IPS-15b (cell line): ENCODE measurements at regions not wholly inside any gene's neighbourhood (a gene's known extent, or its start where the extent isn't known, plus 50 kb on each side); places are given as distances from the start of the nearest gene placed in this dataset.
"Not testable (repeated sequence)": the region's sequence is repeated elsewhere in the genome, so short reads cannot be mapped to it uniquely, and the experiment has no call there.

Experiments used
- H3K27me3 ChIP-seq: one replicate; pipeline ENCODE4 v1.6.1; 2013; ENCODE audit warnings: low read length; ENCODE audit not compliant: control insufficient read depth, insufficient read depth
- H3K36me3 ChIP-seq: one replicate; pipeline ENCODE4 v1.6.1; 2013; ENCODE audit warnings: low read length; ENCODE audit not compliant: control insufficient read depth, insufficient read depth
- H3K4me1 ChIP-seq: one replicate; pipeline ENCODE4 v1.6.1; 2013; ENCODE audit warnings: mild to moderate bottlenecking, low read length; ENCODE audit not compliant: control insufficient read depth, insufficient read depth
- H3K4me3 ChIP-seq: one replicate; pipeline ENCODE4 v1.5.1; 2013; ENCODE audit warnings: low read depth, low read length
- H3K9ac ChIP-seq: one replicate; pipeline ENCODE4 v1.6.1; 2013; ENCODE audit warnings: low read depth, mild to moderate bottlenecking, low read length
- H3K9me3 ChIP-seq: one replicate; pipeline ENCODE4 v1.6.1; 2013; ENCODE audit warnings: mild to moderate bottlenecking, low read length; ENCODE audit not compliant: control insufficient read depth, insufficient read depth

DNA sequence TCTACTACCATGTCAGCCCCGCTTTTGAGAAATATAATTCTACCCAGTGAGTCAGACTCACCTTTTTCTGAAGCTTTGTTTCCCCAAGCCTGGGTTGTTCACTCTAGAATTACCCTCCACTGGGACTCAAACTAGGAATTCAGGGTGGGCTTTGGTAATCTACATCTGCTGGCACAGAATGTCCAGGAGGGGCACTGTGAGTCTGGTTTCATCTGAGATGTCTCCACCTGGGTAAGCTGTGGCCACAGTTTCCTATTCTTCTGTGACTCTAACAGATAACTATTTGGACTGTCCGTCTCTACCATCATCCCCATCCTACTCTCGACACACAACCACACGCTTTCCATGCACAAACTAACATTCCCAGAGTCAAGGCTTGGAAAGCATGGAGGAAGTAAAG, 457.2 kb downstream of the STK39 start:
- no peak overlapping the region for H3K9ac ChIP-seq
- no peaks in the 10 kb centered on the region for H3K36me3 ChIP-seq
- H3K4me1 ChIP-seq: peaks cover 27% of the 10 kb centered on the region
- H3K4me3 ChIP-seq: no peak overlapping the region
- H3K9me3 ChIP-seq: no peaks in the 10 kb centered on the region
- H3K27me3 ChIP-seq: no peaks in the 10 kb centered on the region

DNA sequence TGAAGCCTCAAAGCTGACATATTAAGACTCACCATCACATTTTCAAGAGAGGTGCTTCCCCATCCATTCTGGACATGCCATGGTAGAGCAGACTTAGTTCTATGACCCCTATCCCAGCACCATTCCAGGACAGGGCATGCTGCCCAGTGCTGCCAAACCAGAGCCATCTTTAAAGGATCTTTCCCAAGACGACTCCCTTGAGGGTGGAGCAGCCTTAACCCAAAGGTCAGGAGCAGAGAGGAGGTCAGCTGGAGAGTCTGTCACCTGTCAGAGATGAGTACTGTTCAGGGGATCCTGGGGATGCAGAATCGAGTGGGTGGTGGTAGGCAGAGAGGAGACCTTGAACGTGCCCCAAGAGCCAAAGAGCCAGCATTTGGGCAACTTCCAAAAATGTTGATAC, 459.8 kb downstream of the STK39 start:
- peaks cover 33% of the 10 kb centered on the region for H3K4me1 ChIP-seq
- no peaks in the 10 kb centered on the region for H3K36me3 ChIP-seq
- H3K9ac ChIP-seq: no peak overlapping the region
- no peaks in the 10 kb centered on the region for H3K27me3 ChIP-seq
- H3K4me3 ChIP-seq: no peak overlapping the region
- no peaks in the 10 kb centered on the region for H3K9me3 ChIP-seq

DNA sequence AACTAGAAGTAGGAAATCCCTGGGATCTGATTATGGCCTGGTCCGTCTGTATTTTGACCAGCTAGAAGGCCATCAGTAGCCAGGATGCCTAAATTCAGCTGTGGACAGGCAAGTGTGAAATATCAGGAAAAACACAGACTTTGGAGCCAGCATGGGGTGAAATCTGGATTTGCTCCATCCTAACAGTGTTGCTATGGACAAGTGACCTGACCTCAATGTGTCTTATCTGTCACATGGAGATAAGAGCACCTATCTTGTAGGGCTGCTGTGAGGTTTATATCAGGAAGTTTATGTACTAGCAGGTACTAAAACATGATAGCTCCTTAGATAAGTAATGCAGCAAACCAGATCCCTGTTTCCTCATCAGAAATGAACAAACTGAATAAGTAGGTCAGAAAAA, 460.4 kb downstream of the STK39 start:
- no peak overlapping the region for H3K4me3 ChIP-seq
- H3K36me3 ChIP-seq: no peaks in the 10 kb centered on the region
- H3K9me3 ChIP-seq: no peaks in the 10 kb centered on the region
- H3K4me1 ChIP-seq: peaks cover 29% of the 10 kb centered on the region
- no peaks in the 10 kb centered on the region for H3K27me3 ChIP-seq
- no peak overlapping the region for H3K9ac ChIP-seq

DNA sequence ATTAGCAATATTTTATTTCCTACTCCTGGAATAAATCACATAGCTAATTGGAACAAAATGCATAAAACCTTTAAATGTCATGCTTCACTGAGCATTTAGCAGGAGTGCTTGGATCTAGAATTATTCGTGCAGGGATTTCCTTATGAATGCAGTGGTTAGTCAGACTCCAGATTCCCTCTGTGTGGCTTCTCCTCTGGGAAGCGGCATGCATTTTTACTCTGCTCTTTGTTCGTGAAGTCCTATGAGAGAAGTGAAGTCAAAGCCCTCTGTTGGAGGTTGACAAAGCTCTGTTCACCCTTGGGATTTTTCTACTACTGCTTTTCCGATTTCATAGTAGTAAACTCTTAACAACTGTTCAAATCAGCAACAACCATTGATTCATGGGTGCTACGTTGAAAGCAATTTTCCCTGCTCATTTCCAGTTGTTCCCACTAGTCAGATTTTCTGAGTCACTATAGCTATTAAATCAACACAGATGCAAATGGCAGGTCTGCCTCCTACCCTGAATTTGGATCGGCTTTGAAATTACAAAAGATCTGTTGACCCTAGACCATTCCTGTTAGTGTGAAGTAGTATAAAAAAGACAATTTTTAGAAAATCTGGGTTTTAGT, 461.7 kb downstream of the STK39 start:
- Histone ChIP-seq H3K9me3 (no peaks in the 10 kb centered on the region), H3K4me3 (no peak overlapping the region), H3K9ac (no peak overlapping the region)

DNA sequence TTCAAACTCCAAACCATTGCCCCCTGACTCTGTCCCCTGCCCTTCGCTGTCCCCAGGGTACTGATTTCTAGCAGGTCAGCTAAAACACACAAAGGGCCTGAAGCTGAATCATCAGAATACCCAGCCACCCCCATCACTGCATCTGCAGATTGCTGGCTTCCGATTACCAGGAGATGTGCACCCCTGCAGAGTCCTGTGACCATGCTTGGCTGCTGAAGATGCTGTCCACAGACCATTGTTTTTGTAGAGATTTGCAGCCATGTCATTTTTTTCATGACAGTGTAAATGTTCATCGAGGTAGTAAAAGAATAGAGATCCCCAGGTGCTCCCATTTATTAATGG, 463.3 kb downstream of the STK39 start:
- Histone ChIP-seq H3K9me3 (no peaks in the 10 kb centered on the region), H3K9ac (no peak overlapping the region), H3K4me1 (peaks cover 25% of the 10 kb centered on the region), H3K27me3 (no peaks in the 10 kb centered on the region), H3K4me3 (no peak overlapping the region), H3K36me3 (no peaks in the 10 kb centered on the region)

More for the DNA sequence above, 461.7 kb downstream of the STK39 start:
- Histone ChIP-seq H3K4me1 (peaks cover 25% of the 10 kb centered on the region), H3K36me3 (no peaks in the 10 kb centered on the region), H3K27me3 (no peaks in the 10 kb centered on the region)

DNA sequence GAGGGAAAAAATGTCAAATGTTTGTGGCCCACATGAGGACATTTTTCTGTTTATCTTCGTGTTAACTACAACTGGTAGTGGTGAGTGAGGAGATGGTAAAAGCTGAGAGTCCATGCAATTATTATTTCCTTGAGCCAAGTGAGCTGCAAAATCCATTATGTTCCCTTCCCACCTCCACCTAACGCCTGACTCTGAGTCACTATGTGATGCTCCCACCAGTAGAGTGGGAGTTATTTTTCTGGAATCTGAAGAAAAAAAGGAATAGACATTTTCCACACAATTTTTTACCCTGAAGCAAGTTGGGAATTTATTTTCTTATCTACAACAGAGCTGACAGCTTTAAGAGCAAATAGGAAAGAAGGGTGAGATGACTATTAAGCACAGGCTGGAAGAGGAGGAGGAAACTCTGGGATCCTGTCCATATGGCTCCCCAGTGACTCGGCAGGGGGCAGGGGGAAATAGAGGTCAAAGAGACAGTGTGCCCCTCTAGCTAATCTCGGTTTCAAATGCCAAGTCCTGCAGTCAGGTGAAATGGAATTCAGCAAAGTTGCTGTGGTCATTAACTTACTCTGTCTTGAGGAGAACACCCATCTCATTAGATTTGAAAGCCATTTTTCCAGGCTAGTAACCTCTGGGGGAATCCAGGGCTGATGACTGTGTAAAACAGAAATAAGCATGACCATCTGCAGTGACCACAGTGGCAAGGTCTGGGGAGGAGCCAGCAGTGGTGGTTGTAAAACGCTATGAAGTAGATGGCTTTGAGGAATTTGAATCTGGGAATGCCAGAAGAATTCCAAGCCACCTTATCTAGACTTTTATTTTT, 463.9 kb downstream of the STK39 start:
- H3K9me3 ChIP-seq: no peaks in the 10 kb centered on the region
- H3K9ac ChIP-seq: no peak overlapping the region
- no peaks in the 10 kb centered on the region for H3K36me3 ChIP-seq
- H3K4me1 ChIP-seq: peaks cover 25% of the 10 kb centered on the region
- H3K4me3 ChIP-seq: no peak overlapping the region
- H3K27me3 ChIP-seq: no peaks in the 10 kb centered on the region

DNA sequence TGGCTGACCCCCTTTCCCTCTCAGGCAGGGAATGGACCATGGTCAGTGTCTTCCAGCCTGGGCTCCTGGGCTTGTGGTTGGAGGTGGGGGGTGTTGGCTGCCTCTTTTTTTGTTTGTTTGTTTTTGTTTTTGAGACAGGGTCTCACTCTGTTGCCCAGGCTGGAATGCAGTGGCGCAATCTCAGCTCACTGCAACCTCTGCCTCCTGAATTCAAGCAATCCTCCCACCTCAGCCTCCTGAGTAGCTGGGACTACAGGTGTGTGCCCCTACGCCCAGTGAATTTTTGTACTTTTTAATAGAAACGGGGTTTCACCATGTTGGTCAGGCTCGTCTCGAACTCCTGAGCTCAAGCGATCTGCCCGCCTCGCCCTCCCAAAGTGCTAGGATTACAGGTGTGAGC, 465.8 kb downstream of the STK39 start:
- H3K9ac ChIP-seq, H3K36me3 ChIP-seq, H3K27me3 ChIP-seq, H3K4me3 ChIP-seq, H3K9me3 ChIP-seq: not testable (repeated sequence)
- H3K4me1 ChIP-seq: peaks cover 25% of the 10 kb centered on the region

DNA sequence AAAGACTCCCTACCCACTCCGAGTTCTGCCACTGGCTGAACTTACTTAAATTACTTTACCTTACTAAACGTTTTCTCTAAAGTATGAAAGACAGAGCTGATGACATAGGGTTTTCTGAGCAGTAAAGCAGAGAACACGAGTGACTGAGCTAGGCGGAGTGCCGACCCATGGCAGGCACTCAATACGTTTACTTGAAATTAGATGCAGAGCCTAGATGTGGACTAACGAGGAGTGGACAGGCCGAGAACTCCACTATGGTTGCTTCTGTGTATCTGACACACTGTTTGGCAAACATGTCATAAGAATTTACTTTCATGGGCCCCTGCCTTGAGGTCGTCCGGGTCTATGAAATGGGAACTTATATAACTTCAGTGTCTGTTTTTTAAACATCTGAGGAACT, 471.0 kb downstream of the STK39 start:
- no peak overlapping the region for H3K9ac ChIP-seq
- no peaks in the 10 kb centered on the region for H3K27me3 ChIP-seq
- H3K4me1 ChIP-seq: peaks cover 5% of the 10 kb centered on the region
- H3K9me3 ChIP-seq: no peaks in the 10 kb centered on the region
- no peaks in the 10 kb centered on the region for H3K36me3 ChIP-seq
- no peak overlapping the region for H3K4me3 ChIP-seq

DNA sequence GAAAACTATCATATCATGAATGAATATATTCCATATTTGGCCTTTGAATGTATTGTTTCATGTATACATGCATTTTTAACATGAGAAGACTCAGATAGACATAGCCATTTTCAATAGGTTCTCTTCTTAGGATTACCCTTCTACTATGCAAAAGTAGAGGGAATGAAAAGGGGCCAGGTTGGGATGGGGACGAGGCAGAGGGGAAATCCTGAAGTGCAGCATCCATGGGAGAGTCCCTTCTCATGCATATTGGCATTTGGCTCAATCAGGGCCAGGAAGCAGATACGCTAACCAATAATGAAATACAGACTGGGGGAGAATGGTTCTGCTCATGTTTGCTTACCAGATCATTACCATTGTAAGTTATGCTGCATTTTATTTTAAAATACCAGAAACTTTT, 475.8 kb downstream of the STK39 start:
- Histone ChIP-seq H3K36me3 (no peaks in the 10 kb centered on the region), H3K4me1 (peaks cover 5% of the 10 kb centered on the region), H3K4me3 (no peak overlapping the region)

DNA sequence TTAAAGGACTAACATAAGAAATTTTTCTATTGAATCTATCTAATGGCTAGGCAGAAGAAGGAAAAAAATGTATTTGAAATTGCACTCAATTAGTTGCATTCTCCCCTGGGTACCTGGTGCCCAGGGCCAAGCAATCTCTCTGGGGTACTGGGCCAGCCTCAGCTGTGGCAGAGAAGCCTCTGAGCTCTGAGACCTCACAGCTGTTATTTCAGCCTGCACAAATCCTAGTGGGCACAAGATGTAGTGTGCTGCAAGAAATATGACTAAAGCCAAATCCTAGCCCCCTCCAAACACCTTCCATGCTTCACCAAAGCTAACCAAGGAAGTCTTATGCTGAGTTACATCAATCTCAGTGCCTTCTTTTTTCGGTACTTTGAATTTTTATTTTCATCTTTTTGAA, 478.4 kb downstream of the STK39 start:
- no peak overlapping the region for H3K9ac ChIP-seq

More for the DNA sequence above, 475.8 kb downstream of the STK39 start:
- no peaks in the 10 kb centered on the region for H3K9me3 ChIP-seq
- H3K27me3 ChIP-seq: no peaks in the 10 kb centered on the region
- H3K9ac ChIP-seq: no peak overlapping the region

DNA sequence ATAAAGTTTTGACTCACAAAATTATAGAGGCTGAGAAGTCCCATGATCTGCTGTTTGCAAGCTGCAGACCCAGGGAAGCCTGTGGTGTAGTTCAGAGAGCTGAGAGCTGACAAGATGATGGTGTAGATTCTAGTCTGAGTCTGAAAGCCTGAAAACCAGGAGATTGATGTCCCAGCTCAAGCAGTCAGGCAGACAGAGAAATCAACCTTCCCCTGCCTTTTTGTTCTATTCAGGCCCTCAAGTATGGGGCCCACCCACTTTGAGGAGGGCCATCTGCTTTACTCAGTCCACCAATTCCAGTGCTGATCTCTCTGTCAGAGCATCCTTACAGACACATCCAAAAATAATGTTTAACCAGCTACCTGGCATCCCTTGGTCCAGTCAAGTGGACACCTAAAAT, 479.6 kb downstream of the STK39 start:
- H3K36me3 ChIP-seq: no peaks in the 10 kb centered on the region
- H3K9ac ChIP-seq: no peak overlapping the region
- no peak overlapping the region for H3K4me3 ChIP-seq
- no peaks in the 10 kb centered on the region for H3K27me3 ChIP-seq
- H3K4me1 ChIP-seq: peaks cover 5% of the 10 kb centered on the region
- no peaks in the 10 kb centered on the region for H3K9me3 ChIP-seq

More for the DNA sequence above, 478.4 kb downstream of the STK39 start:
- peaks cover 5% of the 10 kb centered on the region for H3K4me1 ChIP-seq
- H3K4me3 ChIP-seq: no peak overlapping the region
- H3K27me3 ChIP-seq: no peaks in the 10 kb centered on the region
- no peaks in the 10 kb centered on the region for H3K9me3 ChIP-seq
- no peaks in the 10 kb centered on the region for H3K36me3 ChIP-seq

DNA sequence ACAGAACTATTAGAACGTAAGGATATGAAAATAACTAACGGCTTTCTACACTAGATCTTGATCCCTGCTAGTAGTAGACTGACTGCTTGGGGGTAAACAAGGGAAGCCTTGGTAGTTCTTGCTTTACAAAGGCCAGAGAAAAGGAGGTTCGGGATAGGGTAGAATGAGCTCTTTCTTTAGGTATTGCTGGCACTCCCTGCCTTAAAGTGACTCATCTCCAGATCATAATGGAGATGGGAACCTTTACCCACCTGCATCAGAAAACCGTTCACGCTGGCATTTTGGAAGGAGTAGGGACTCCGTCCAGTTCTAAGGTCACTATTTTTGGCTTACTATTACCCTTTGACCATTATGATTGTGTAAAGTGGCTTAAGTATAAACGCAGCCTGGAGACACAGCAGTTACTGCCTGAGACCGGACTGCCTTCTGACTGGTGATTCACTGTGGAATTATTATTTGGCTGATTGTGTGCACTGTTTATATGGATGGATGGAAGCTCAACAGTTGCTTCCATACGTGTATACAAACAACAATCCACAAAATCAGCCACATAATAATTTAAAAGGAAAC, 482.5 kb downstream of the STK39 start:
- no peaks in the 10 kb centered on the region for H3K9me3 ChIP-seq
- H3K27me3 ChIP-seq: no peaks in the 10 kb centered on the region
- no peaks in the 10 kb centered on the region for H3K36me3 ChIP-seq
- no peak overlapping the region for H3K4me3 ChIP-seq
- no peaks in the 10 kb centered on the region for H3K4me1 ChIP-seq
- H3K9ac ChIP-seq: no peak overlapping the region
